Ishikawa (cell line): ENCODE measurements at regions not wholly inside any gene's neighbourhood (a gene's known extent, or its start where the extent isn't known, plus 50 kb on each side); places are given as distances from the start of the nearest gene placed in this dataset.

Source experiments
- CEBPB ChIP-seq: IDR thresholded peaks from 2 replicates; pipeline ENCODE4 v1.6.1; 2012
- EP300 ChIP-seq: IDR thresholded peaks from 2 replicates; pipeline ENCODE4 v1.6.1; 2012; ENCODE audit warnings: borderline replicate concordance
- TEAD4 ChIP-seq: IDR thresholded peaks from 2 replicates; pipeline ENCODE4 v1.6.1; 2012

GRCh38 chr13:22405891-22406290 lies 735.0 kb downstream of the FGF9 start:
- TF ChIP-seq EP300: no peak
- no peak for TF ChIP-seq CEBPB
- no peak for TF ChIP-seq TEAD4
